A172 (cell line): ENCODE measurements at regions not wholly inside any gene's neighbourhood (a gene's known extent, or its start where the extent isn't known, plus 50 kb on each side); places are given as distances from the start of the nearest gene placed in this dataset.

ENCODE experiments used
- DNase-seq: peaks from one replicate; pipeline ENCODE4 v3.0.0-alpha.2; 2015; ENCODE audit warnings: low spot score

DNA sequence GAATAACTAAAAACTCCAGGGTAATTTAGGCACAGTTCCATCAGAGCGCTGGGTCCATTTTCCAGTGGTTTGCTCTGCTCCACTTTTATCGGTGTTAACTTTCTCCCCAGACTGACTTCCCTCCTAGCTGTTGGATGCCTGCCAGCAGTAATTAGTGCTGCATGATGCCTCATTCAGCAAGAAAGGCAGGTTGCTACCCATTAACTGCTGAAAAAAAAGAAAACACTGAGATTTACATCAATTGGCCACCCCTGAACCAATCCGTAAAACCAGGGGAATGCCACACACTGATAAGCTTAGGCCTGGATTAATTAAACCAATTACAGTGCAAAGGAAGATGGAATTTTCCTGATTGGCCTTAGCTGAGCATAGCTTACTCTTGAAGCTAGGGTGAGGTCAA is 182.4 kb upstream of the CXXC4 start:
- DNase-seq: no peak

DNA sequence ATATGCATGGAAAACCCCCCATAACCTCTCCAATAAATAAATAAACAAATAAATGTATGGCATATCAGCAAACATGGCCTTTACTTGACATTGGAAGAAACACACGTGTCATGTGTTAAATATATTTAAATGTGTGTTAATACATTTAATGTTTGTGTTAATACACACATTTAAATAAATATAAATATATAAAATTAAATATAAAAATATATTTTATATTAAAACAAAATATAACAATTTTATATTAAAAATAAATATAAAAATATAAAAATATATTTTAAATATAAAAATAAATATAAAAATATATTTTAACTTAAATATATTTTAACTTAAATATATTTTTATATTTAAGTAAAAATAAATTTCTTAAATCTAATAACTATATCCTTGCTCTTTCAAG is 187.6 kb upstream of the CXXC4 start:
- no peak for DNase-seq

GRCh38 chr4:104693601-104694201 is 199.0 kb upstream of the CXXC4 start:
- peak; percentile 14 for DNase-seq

DNA sequence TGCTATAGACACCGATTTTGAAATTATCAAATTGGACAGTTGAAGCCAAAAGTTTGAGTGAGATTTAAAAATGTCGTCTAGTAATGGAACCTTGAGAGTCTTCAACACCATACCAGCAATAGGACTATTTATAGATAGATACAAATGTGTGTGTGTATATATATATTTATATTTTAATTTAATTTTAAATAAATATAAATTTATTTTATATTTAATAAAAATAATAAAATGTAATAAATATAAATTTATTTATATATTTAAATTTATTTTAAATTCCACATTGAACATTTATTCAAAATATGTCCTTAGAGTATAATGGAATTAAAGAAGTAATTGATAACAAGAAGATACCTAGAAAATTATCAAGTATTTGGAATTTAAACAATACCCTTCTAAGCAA is 221.9 kb upstream of the CXXC4 start:
- DNase-seq: no peak

- no peak for DNase-seq
Measured at GRCh38 chr4:104719539-104720230, 225.0 kb upstream of the CXXC4 start.

- no peak for DNase-seq
Measured at GRCh38 chr4:104722467-104722866, 227.8 kb upstream of the CXXC4 start.

DNA sequence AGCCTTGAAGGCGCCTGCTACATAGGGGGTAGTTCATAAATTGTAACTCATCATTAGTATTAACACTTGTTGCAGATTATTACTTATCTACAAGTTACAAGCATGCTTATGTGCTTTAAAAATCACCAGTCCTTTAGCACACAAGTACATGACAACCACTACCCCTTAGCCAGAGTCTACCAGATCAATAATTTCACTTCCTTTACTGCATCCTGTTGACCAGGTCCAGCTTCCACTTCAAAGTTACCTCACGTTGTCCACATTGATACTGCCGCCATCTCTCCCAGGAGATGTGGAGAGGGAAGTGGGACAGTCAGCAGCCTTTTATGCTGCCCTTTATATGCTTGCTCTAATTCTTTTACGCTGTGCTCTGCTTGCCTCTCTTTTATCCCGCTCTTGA is 231.3 kb upstream of the CXXC4 start:
- no peak for DNase-seq

DNA sequence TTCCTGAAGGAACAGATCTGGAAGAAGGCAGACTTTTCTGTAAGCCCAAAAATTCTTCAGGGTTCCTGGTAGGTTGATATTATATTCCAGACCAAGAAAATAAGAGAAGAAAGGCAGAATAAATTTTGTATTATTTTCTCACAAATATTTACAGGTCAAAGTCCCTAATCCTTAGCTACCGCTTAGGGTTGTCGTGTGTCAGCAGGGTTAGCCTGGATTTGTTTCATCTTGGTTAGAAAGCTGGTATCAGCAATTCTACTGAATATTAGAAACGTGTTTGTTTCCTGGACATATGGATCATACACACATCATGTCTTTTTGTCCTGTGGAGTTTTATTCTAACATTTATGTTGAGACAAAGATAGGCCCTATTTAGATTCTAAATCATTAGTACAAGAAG is 232.9 kb upstream of the CXXC4 start:
- no peak for DNase-seq

- peak; percentile 92 for DNase-seq
Measured at GRCh38 chr4:104728380-104729122, 233.9 kb upstream of the CXXC4 start.

GRCh38 chr4:104732766-104733165 is 238.1 kb upstream of the CXXC4 start:
- DNase-seq: no peak

DNA sequence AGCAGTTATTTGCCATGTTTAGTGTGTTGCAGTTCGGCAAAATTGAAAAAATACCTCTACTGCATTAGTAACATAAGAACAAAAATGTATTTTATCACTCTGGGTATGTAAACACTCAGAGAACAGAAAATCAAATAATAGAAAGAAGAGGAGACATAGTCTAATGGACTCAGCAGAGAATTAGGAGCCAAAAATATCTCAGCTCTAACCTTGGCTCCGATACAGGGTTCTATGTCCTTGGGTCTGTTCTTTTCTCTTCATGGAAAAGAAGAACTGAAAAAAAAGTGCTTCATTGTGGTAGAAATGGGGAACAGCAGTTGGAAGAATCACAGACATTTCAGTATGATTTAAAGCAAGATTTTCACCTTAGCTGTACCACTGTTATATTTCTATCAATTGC is 240.5 kb upstream of the CXXC4 start:
- no peak for DNase-seq

- no peak for DNase-seq
Measured at GRCh38 chr4:104740161-104740560, 245.5 kb upstream of the CXXC4 start.

DNA sequence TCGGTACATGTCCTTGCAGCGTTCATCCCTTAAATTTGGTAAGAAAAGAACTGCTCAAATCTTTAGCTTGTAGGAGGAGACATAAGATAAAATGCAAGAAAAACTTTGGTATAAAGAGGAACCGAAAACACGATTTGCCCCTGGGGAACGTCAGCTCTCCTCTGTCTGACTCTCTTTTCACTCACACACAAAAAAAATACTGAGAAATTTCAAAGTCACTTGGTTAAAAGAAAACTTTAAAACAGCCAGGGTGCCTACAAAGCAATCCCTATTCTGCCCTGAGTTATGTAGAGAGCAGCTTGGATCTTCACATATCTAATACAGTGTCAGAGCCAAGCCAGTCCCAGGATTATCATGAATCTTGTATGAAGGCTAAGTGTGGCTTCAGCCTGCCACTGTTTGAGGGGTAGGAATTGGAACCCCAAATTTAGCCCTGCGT is 248.5 kb upstream of the CXXC4 start:
- no peak for DNase-seq

DNA sequence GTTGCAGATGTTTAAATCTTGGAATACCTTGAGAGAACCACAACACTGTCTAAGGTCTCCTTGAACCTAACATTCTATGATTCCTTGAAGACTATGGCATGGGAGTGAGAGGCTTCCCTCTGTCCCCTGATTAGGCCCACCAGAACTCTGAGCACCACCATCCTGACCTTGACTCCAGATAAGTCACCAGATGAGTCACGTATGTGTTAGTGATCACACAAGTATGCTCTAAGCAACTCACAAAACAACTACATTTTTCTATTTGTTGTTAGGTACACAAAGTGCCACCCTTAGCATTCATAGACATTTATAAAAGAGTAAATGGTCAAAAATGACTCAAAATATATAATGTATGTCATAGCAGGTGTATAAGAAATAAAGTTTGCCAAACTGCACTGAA is 252.9 kb upstream of the CXXC4 start:
- no peak for DNase-seq

DNA sequence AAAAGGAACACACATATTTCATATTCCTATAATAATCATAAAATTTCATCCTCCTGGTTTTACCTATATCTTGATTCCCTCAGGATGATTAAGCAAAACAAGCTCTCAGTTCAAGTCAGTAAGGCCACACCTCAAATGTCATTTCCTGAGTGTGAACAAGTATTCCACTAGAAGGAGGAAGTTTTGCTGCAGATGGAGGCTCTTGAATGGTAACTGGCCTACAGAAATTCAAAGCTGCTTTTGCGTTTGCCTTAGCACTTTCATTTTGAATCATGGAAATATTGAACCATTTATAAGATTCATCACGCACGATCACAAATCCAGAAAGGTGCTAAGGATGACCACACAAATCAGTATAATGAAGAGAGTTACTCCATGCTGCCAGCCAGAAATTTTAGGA is 254.4 kb upstream of the CXXC4 start:
- peak; percentile 11 for DNase-seq

- DNase-seq: no peak
Measured at GRCh38 chr4:104750008-104750407, 255.3 kb upstream of the CXXC4 start.

- no peak for DNase-seq
Measured at GRCh38 chr4:104751468-104751867, 256.8 kb upstream of the CXXC4 start.

DNA sequence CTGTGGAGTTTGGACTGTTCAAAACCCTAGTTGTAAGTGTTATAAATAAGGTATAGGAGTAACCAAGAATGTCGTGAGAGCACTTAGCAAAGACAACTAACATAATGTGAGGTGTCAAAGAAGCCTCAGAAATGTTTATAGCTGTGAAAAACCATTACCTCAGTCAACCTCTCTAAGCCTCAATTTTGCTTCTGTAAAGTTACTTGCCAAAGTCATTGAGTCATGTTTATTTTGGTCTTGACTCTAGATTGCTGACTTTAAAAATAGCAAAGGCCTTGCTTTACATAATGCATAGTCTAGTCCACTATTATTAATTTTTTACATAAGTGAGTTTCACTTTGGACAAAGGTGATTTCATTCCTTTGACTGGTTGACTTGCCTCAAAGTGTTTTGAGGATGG is 257.6 kb upstream of the CXXC4 start:
- DNase-seq: no peak

DNA sequence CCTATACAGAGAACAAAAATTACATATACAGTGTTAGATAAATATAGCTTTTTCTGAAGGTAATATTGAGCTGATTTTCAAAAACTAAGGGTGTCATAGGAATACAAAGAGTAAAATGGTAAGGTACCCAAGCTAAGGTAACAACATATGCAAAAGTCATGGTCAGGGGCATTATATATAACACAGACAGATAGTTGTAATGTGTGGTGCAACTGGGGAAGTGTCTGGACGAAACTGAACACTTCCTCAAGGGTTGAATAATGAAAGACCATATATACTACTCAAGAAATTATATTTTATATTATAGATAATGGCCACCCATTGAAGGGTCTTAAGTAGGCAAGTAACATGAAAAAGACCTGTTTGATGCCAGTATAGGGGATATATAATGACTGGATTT is 262.1 kb upstream of the CXXC4 start:
- no peak for DNase-seq

DNA sequence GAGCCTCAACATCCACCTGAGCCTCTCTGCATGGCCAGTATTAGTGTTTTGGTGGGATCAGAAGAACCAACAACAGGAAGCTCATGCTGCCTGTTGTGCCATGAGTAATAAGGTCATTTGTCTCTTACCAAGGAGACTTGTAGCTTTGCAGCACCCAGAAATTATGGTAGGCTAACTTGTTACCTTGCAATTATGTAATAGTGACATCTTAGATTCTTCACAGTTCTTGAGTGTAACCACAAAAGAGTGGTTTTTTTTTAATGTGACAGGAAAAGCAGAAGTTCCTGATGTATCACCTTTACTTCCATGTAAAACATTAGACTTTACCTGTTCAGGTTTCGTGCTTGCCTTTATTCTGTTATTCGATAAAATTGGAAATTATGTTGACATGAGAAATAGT is 263.9 kb upstream of the CXXC4 start:
- no peak for DNase-seq

DNA sequence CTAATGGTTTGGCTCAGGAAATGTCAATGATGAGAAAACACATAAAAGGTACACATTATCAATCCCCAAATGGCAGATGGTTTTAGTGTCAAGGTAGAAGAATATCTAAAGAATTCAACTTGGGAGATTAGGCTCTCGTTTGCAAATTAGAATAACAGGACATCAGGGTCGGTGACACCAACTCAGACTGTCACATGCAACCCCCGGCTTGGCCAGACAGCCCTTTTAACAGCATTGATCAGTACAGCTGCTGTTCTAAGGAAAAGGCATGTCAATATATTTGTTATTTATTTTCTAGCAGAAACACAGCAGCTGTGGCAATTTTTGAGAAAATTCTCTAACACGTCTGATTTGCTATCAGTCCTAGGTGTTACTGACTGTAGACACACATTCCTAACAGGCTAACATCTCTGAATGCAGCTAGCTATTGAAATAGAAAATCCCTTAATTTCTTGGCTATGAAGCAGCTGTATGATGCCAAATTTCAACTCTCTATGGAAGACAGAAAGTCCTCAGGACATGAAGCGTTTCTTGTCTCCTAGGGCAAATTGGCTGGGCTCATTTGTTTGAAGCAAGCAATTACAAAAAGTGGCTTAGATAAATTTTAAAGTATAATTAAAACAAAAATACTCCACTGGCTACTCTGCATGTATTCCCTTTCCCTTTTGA is 269.0 kb upstream of the CXXC4 start:
- no peak for DNase-seq

DNA sequence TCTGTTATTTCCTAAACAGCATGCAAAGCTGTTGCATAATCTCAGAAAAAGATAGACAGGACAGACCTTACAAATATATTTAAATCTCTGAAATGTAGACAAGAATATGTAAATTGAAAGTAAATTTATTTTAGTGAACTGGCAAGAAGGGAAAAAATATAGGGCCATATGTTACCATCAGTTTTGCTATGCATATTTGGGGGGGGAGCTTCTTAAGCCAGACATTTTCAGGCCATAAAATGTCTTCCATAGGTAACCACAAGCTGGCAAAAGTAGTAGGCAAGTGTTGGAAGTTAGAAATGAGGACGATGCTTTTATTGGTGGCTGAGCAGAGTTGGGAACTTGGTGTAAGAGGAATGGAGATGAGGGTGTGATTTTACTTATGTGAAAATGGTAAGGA is 272.0 kb upstream of the CXXC4 start:
- no peak for DNase-seq

DNA sequence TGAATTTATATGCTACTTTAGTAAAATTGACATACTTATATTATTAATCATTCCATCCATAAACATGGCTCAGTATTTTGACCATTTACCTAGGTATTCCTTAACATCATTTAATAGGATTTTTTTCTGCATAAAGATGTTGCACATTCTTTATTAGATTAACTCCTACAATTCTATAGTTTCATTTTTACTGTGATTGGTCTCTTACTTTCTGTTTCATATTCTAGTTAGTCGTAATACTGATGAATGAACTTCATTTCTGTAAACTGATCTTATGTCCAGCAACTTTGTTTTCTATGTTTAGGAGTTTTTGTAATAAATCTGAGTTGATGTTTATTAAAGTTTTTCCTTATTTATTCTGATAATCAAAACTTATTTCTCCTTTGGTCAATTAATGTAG is 278.2 kb upstream of the CXXC4 start:
- no peak for DNase-seq
